ENCODE measurements at regions not wholly inside any gene's neighbourhood (a gene's known extent, or its start where the extent isn't known, plus 50 kb on each side); places are given as distances from the start of the nearest gene placed in this dataset.

- no peak overlapping the region for H3K4me3 ChIP-seq (ENCODE audit: extremely low read depth, insufficient read depth, low read length, poor library complexity, severe bottlenecking)
- WGBS, 2 experiments (ENCODE audit: insufficient coverage in 2 of 2): 75 to 88% methylated on average over 1 to 2 of the region's 2 CpGs
- peaks cover 14% of the 10 kb centered on the region for H3K9me3 ChIP-seq (ENCODE audit: control insufficient read depth, low read length)
- H3K4me1 ChIP-seq (ENCODE audit: control insufficient read depth, insufficient read depth, low read length, poor library complexity, severe bottlenecking): peaks cover 14% of the 10 kb centered on the region
- no peak overlapping the region for H3K27ac ChIP-seq (ENCODE audit: low read depth, low read length, severe bottlenecking)
- no peaks in the 10 kb centered on the region for H3K36me3 ChIP-seq (ENCODE audit: control insufficient read depth, insufficient read depth, low read length)
Observed at GRCh38 chr20:48156521-48156920, 371.2 kb upstream of the SULF2 start.

GRCh38 chr20:48155268-48155667 is 370.0 kb upstream of the SULF2 start:
- Histone ChIP-seq H3K27ac (ENCODE audit: low read depth, low read length, severe bottlenecking) (no peak overlapping the region), H3K4me1 (ENCODE audit: control insufficient read depth, insufficient read depth, low read length, poor library complexity, severe bottlenecking) (peaks cover 14% of the 10 kb centered on the region), H3K9me3 (ENCODE audit: control insufficient read depth, low read length) (peaks cover 14% of the 10 kb centered on the region), H3K4me3 (ENCODE audit: extremely low read depth, insufficient read depth, low read length, poor library complexity, severe bottlenecking) (no peak overlapping the region), H3K36me3 (ENCODE audit: control insufficient read depth, insufficient read depth, low read length) (no peaks in the 10 kb centered on the region)
- WGBS, 2 experiments (ENCODE audit: insufficient coverage in 2 of 2): 88 to 90% methylated on average over 9 of the region's 9 CpGs

GRCh38 chr20:48154040-48154765 is 368.9 kb upstream of the SULF2 start:
- no peaks in the 10 kb centered on the region for H3K36me3 ChIP-seq (ENCODE audit: control insufficient read depth, insufficient read depth, low read length)
- no peak overlapping the region for H3K4me3 ChIP-seq (ENCODE audit: extremely low read depth, insufficient read depth, low read length, poor library complexity, severe bottlenecking)
- H3K9me3 ChIP-seq (ENCODE audit: control insufficient read depth, low read length): peaks cover 14% of the 10 kb centered on the region
- peak overlapping the region; percentile 52 for H3K27ac ChIP-seq (ENCODE audit: low read depth, low read length, severe bottlenecking)
- WGBS, 2 experiments (ENCODE audit: insufficient coverage in 2 of 2): 87 to 88% methylated on average over 9 to 10 of the region's 14 CpGs
- peaks cover 14% of the 10 kb centered on the region for H3K4me1 ChIP-seq (ENCODE audit: control insufficient read depth, insufficient read depth, low read length, poor library complexity, severe bottlenecking)

GRCh38 chr20:48153523-48153922 is 368.2 kb upstream of the SULF2 start:
- Histone ChIP-seq H3K27ac (ENCODE audit: low read depth, low read length, severe bottlenecking) (no peak overlapping the region), H3K36me3 (ENCODE audit: control insufficient read depth, insufficient read depth, low read length) (no peaks in the 10 kb centered on the region), H3K4me3 (ENCODE audit: extremely low read depth, insufficient read depth, low read length, poor library complexity, severe bottlenecking) (no peak overlapping the region), H3K9me3 (ENCODE audit: control insufficient read depth, low read length) (peaks cover 14% of the 10 kb centered on the region), H3K4me1 (ENCODE audit: control insufficient read depth, insufficient read depth, low read length, poor library complexity, severe bottlenecking) (peaks cover 14% of the 10 kb centered on the region)
- 52 to 80% methylated on average over 2 to 3 of the region's 3 CpGs for WGBS, 2 experiments (ENCODE audit: insufficient coverage in 2 of 2)

GRCh38 chr20:48153103-48153502 is 367.8 kb upstream of the SULF2 start:
- peaks cover 14% of the 10 kb centered on the region for H3K9me3 ChIP-seq (ENCODE audit: control insufficient read depth, low read length)
- H3K27ac ChIP-seq (ENCODE audit: low read depth, low read length, severe bottlenecking): no peak overlapping the region
- WGBS, 2 experiments (ENCODE audit: insufficient coverage in 2 of 2): 97 to 100% methylated on average over 5 to 7 of the region's 10 CpGs
- H3K4me1 ChIP-seq (ENCODE audit: control insufficient read depth, insufficient read depth, low read length, poor library complexity, severe bottlenecking): peaks cover 14% of the 10 kb centered on the region
- H3K36me3 ChIP-seq (ENCODE audit: control insufficient read depth, insufficient read depth, low read length): no peaks in the 10 kb centered on the region
- H3K4me3 ChIP-seq (ENCODE audit: extremely low read depth, insufficient read depth, low read length, poor library complexity, severe bottlenecking): no peak overlapping the region

- Histone ChIP-seq H3K27ac (ENCODE audit: low read depth, low read length, severe bottlenecking) (no peak overlapping the region), H3K36me3 (ENCODE audit: control insufficient read depth, insufficient read depth, low read length) (no peaks in the 10 kb centered on the region), H3K4me1 (ENCODE audit: control insufficient read depth, insufficient read depth, low read length, poor library complexity, severe bottlenecking) (peaks cover 14% of the 10 kb centered on the region), H3K9me3 (ENCODE audit: control insufficient read depth, low read length) (no peaks in the 10 kb centered on the region), H3K4me3 (ENCODE audit: extremely low read depth, insufficient read depth, low read length, poor library complexity, severe bottlenecking) (no peak overlapping the region)
- WGBS, 2 experiments (ENCODE audit: insufficient coverage in 2 of 2): 86 to 98% methylated on average over 7 of the region's 7 CpGs
Observed at GRCh38 chr20:48150568-48150967, 365.3 kb upstream of the SULF2 start.

GRCh38 chr20:48149902-48150301 is 364.6 kb upstream of the SULF2 start:
- Histone ChIP-seq H3K27ac (ENCODE audit: low read depth, low read length, severe bottlenecking) (no peak overlapping the region), H3K4me1 (ENCODE audit: control insufficient read depth, insufficient read depth, low read length, poor library complexity, severe bottlenecking) (peaks cover 13% of the 10 kb centered on the region), H3K9me3 (ENCODE audit: control insufficient read depth, low read length) (no peaks in the 10 kb centered on the region), H3K4me3 (ENCODE audit: extremely low read depth, insufficient read depth, low read length, poor library complexity, severe bottlenecking) (no peak overlapping the region), H3K36me3 (ENCODE audit: control insufficient read depth, insufficient read depth, low read length) (no peaks in the 10 kb centered on the region)
- WGBS, 2 experiments (ENCODE audit: insufficient coverage in 2 of 2): 86 to 88% methylated on average over 11 to 13 of the region's 15 CpGs

- no peaks in the 10 kb centered on the region for H3K36me3 ChIP-seq (ENCODE audit: control insufficient read depth, insufficient read depth, low read length)
- no peaks in the 10 kb centered on the region for H3K9me3 ChIP-seq (ENCODE audit: control insufficient read depth, low read length)
- WGBS, 2 experiments (ENCODE audit: insufficient coverage in 2 of 2): 72 to 76% methylated on average over 11 to 12 of the region's 13 CpGs
- peaks cover 5% of the 10 kb centered on the region for H3K4me1 ChIP-seq (ENCODE audit: control insufficient read depth, insufficient read depth, low read length, poor library complexity, severe bottlenecking)
- no peak overlapping the region for H3K4me3 ChIP-seq (ENCODE audit: extremely low read depth, insufficient read depth, low read length, poor library complexity, severe bottlenecking)
- H3K27ac ChIP-seq (ENCODE audit: low read depth, low read length, severe bottlenecking): no peak overlapping the region
Observed at GRCh38 chr20:48148916-48149672, 363.8 kb upstream of the SULF2 start.

- 100% methylated on average over 3 of the region's 3 CpGs for WGBS, 2 experiments (ENCODE audit: insufficient coverage in 2 of 2)
- Histone ChIP-seq H3K4me1 (ENCODE audit: control insufficient read depth, insufficient read depth, low read length, poor library complexity, severe bottlenecking) (no peaks in the 10 kb centered on the region), H3K27ac (ENCODE audit: low read depth, low read length, severe bottlenecking) (no peak overlapping the region), H3K4me3 (ENCODE audit: extremely low read depth, insufficient read depth, low read length, poor library complexity, severe bottlenecking) (no peak overlapping the region), H3K9me3 (ENCODE audit: control insufficient read depth, low read length) (no peaks in the 10 kb centered on the region), H3K36me3 (ENCODE audit: control insufficient read depth, insufficient read depth, low read length) (no peaks in the 10 kb centered on the region)
Observed at GRCh38 chr20:48148020-48148419, 362.7 kb upstream of the SULF2 start.

- no peaks in the 10 kb centered on the region for H3K36me3 ChIP-seq (ENCODE audit: control insufficient read depth, insufficient read depth, low read length)
- no peak overlapping the region for H3K27ac ChIP-seq (ENCODE audit: low read depth, low read length, severe bottlenecking)
- no peak overlapping the region for H3K4me3 ChIP-seq (ENCODE audit: extremely low read depth, insufficient read depth, low read length, poor library complexity, severe bottlenecking)
- WGBS, 2 experiments (ENCODE audit: insufficient coverage in 2 of 2): 91 to 93% methylated on average over 7 to 10 of the region's 10 CpGs
- no peaks in the 10 kb centered on the region for H3K4me1 ChIP-seq (ENCODE audit: control insufficient read depth, insufficient read depth, low read length, poor library complexity, severe bottlenecking)
- no peaks in the 10 kb centered on the region for H3K9me3 ChIP-seq (ENCODE audit: control insufficient read depth, low read length)
Observed at GRCh38 chr20:48147311-48147710, 362.0 kb upstream of the SULF2 start.

- Histone ChIP-seq H3K36me3 (ENCODE audit: control insufficient read depth, insufficient read depth, low read length) (no peaks in the 10 kb centered on the region), H3K9me3 (ENCODE audit: control insufficient read depth, low read length) (no peaks in the 10 kb centered on the region), H3K4me1 (ENCODE audit: control insufficient read depth, insufficient read depth, low read length, poor library complexity, severe bottlenecking) (no peaks in the 10 kb centered on the region), H3K27ac (ENCODE audit: low read depth, low read length, severe bottlenecking) (no peak overlapping the region), H3K4me3 (ENCODE audit: extremely low read depth, insufficient read depth, low read length, poor library complexity, severe bottlenecking) (no peak overlapping the region)
- WGBS, 2 experiments (ENCODE audit: insufficient coverage in 2 of 2): 84 to 94% methylated on average over 3 to 5 of the region's 7 CpGs
Observed at GRCh38 chr20:48146877-48147276, 361.6 kb upstream of the SULF2 start.
